Mesenchymal stem cell (in vitro differentiated cells and primary cell): ENCODE measurements at regions not wholly inside any gene's neighbourhood (a gene's known extent, or its start where the extent isn't known, plus 50 kb on each side); places are given as distances from the start of the nearest gene placed in this dataset.

Experiments
- DNase-seq: peaks from one replicate; pipeline ENCODE4 v3.0.0-alpha.2; 2013
- H2AFZ ChIP-seq: one replicate; pipeline ENCODE4 v1.6.1; 2013; ENCODE audit warnings: low read depth, mild to moderate bottlenecking, control low read depth, inconsistent platforms, low read length, moderate library complexity
- H2AK5ac ChIP-seq: 2 replicates; pipeline ENCODE4 v1.6.1; 2013; ENCODE audit warnings: low read length, moderate library complexity, mild to moderate bottlenecking, inconsistent platforms; ENCODE audit not compliant: severe bottlenecking
- H2BK120ac ChIP-seq: one replicate; pipeline ENCODE4 v1.6.1; 2013; ENCODE audit warnings: low read depth, mild to moderate bottlenecking, inconsistent platforms, low read length, moderate library complexity
- H2BK12ac ChIP-seq, 2 experiments: one replicate each; pipeline ENCODE4 v1.6.1; 2013; ENCODE audit warnings: inconsistent platforms in 2 of 2, low read length in 2 of 2, mild to moderate bottlenecking in 2 of 2, moderate library complexity in 2 of 2, control low read depth in 1 of 2
- H2BK15ac ChIP-seq: one replicate; pipeline ENCODE4 v1.6.1; 2013; ENCODE audit warnings: mild to moderate bottlenecking, low read depth, inconsistent platforms; ENCODE audit not compliant: poor library complexity, severe bottlenecking
- H2BK5ac ChIP-seq: 2 replicates; pipeline ENCODE4 v1.6.1; 2013; ENCODE audit warnings: low read depth, mild to moderate bottlenecking, low read length, control low read depth, inconsistent platforms; ENCODE audit not compliant: poor library complexity, severe bottlenecking
- H3K14ac ChIP-seq, 2 experiments: one replicate each; pipeline ENCODE4 v1.6.1; 2013; ENCODE audit warnings: inconsistent platforms in 2 of 2, low read length in 2 of 2, control low read depth in 1 of 2, mild to moderate bottlenecking in 1 of 2, moderate library complexity in 1 of 2
- H3K18ac ChIP-seq, 2 experiments: one replicate each; pipeline ENCODE4 v1.6.1; 2013; ENCODE audit warnings: inconsistent platforms in 2 of 2, low read length in 2 of 2, control low read depth in 1 of 2, low read depth in 1 of 2, mild to moderate bottlenecking in 1 of 2
- H3K23ac ChIP-seq, 2 experiments: one replicate each; pipeline ENCODE4 v1.6.1; 2013; ENCODE audit warnings: inconsistent platforms in 2 of 2, low read length in 2 of 2, mild to moderate bottlenecking in 2 of 2, moderate library complexity in 2 of 2, control low read depth in 1 of 2
- H3K27ac ChIP-seq: 2 replicates; pipeline ENCODE4 v1.5.1; 2013; ENCODE audit warnings: mild to moderate bottlenecking, moderate library complexity, low read length, control low read depth, inconsistent platforms; ENCODE audit not compliant: poor library complexity, severe bottlenecking
- H3K27me3 ChIP-seq, 2 experiments: 2 replicates each; pipeline versions ENCODE4 v1.6.1 to v1.7.0; 2013; ENCODE audit warnings: low read length in 2 of 2, mild to moderate bottlenecking in 2 of 2, moderate library complexity in 2 of 2, control low read depth in 1 of 2, inconsistent platforms in 1 of 2; ENCODE audit not compliant: control insufficient read depth in 1 of 2, insufficient read depth in 1 of 2
- H3K36me3 ChIP-seq, 2 experiments: 2 replicates each; pipeline versions ENCODE4 v1.6.1 to v1.7.0; 2013; ENCODE audit warnings: low read length in 2 of 2, control low read depth in 1 of 2, inconsistent platforms in 1 of 2, low read depth in 1 of 2, mild to moderate bottlenecking in 1 of 2; ENCODE audit not compliant: insufficient read depth in 2 of 2, control insufficient read depth in 1 of 2
- H3K4ac ChIP-seq, 2 experiments: one replicate each; pipeline ENCODE4 v1.6.1; 2013; ENCODE audit warnings: inconsistent platforms in 2 of 2, low read length in 2 of 2, mild to moderate bottlenecking in 2 of 2, moderate library complexity in 2 of 2, control low read depth in 1 of 2, low read depth in 1 of 2
- H3K4me1 ChIP-seq: 2 replicates; pipeline ENCODE4 v1.6.1; 2013; ENCODE audit warnings: low read depth, low read length, control low read depth; ENCODE audit not compliant: control insufficient read depth, insufficient read depth
- H3K4me2 ChIP-seq: 2 replicates; pipeline ENCODE4 v1.6.1; 2013; ENCODE audit warnings: low read length, mild to moderate bottlenecking, inconsistent platforms; ENCODE audit not compliant: poor library complexity, severe bottlenecking
- H3K4me3 ChIP-seq, 2 experiments: 2 replicates each; pipeline versions ENCODE4 v1.5.1 to v1.7.0; 2013; ENCODE audit warnings: low read length in 2 of 2, mild to moderate bottlenecking in 2 of 2, control low read depth in 1 of 2, low read depth in 1 of 2; ENCODE audit not compliant: insufficient read depth in 1 of 2
- H3K79me1 ChIP-seq: replicated peaks from 2 replicates; pipeline ENCODE4 v1.6.1; 2013; ENCODE audit warnings: mild to moderate bottlenecking, control low read depth, low read length, inconsistent platforms; ENCODE audit not compliant: poor library complexity, severe bottlenecking
- H3K9ac ChIP-seq: 2 replicates; pipeline ENCODE4 v1.7.0; 2013; ENCODE audit warnings: mild to moderate bottlenecking, low read length, moderate library complexity
- H3K9me3 ChIP-seq: 2 replicates; pipeline ENCODE4 v1.7.0; 2013; ENCODE audit warnings: mild to moderate bottlenecking, low read length; ENCODE audit not compliant: control insufficient read depth
- H4K8ac ChIP-seq: one replicate; pipeline ENCODE4 v1.6.1; 2013; ENCODE audit warnings: inconsistent platforms, mild to moderate bottlenecking, low read length, moderate library complexity
- H4K91ac ChIP-seq: one replicate; pipeline ENCODE4 v1.6.1; 2013; ENCODE audit warnings: mild to moderate bottlenecking, low read length, inconsistent platforms
- WGBS: methylation state at CpG from one replicate; pipeline ENCODE4 v1.1.7; 2013; ENCODE audit warnings: mixed read lengths; 5-methylcytosine and 5-hydroxymethylcytosine counted together

GRCh38 chr4:163662768-163663167 lies 168.3 kb downstream of the TMA16 start:
- Histone ChIP-seq H4K91ac (no peak overlapping the region), H2AFZ (no peak overlapping the region), H3K36me3 (no peaks in the 10 kb centered on the region), H3K4ac (no peak overlapping the region), H3K27ac (no peak overlapping the region), H3K18ac (no peak overlapping the region), H2AK5ac (no peak overlapping the region), H2BK15ac (no peak overlapping the region), H3K14ac (no peak overlapping the region), H3K4me2 (no peak overlapping the region), H2BK5ac (no peak overlapping the region), H3K9ac (no peak overlapping the region), H3K9me3 (no peaks in the 10 kb centered on the region), H2BK12ac (no peak overlapping the region), H3K4me3 (no peak overlapping the region), H3K79me1 (no peaks in the 10 kb centered on the region), H3K4me1 (no peaks in the 10 kb centered on the region), H3K23ac (no peak overlapping the region), H4K8ac (no peak overlapping the region), H2BK120ac (no peak overlapping the region), H3K27me3 (no peaks in the 10 kb centered on the region)
- 93% methylated on average over 4 of the region's 6 CpGs for WGBS
- DNase-seq, result no peak

GRCh38 chr4:163663454-163664225 lies 169.2 kb downstream of the TMA16 start:
- Histone ChIP-seq H2BK15ac (no peak overlapping the region), H2AK5ac (no peak overlapping the region), H4K8ac (no peak overlapping the region), H3K27me3 (no peaks in the 10 kb centered on the region), H3K9me3 (no peaks in the 10 kb centered on the region), H2BK120ac (no peak overlapping the region), H3K4me1 (no peaks in the 10 kb centered on the region), H3K14ac (no peak overlapping the region), H4K91ac (no peak overlapping the region), H3K4ac (no peak overlapping the region), H2BK5ac (no peak overlapping the region), H3K4me3 (no peak overlapping the region), H3K23ac (no peak overlapping the region), H3K9ac (no peak overlapping the region), H3K79me1 (no peaks in the 10 kb centered on the region), H3K27ac (no peak overlapping the region), H3K18ac (no peak overlapping the region), H3K4me2 (no peak overlapping the region), H2AFZ (no peak overlapping the region), H3K36me3 (no peaks in the 10 kb centered on the region), H2BK12ac (no peak overlapping the region)
- 74% methylated on average over 2 of the region's 5 CpGs for WGBS
- DNase-seq, result no peak

GRCh38 chr4:163665101-163665500 lies 170.6 kb downstream of the TMA16 start:
- no peaks in the 10 kb centered on the region for H3K4me1 ChIP-seq

GRCh38 chr4:163665521-163666331 lies 171.2 kb downstream of the TMA16 start:
- WGBS, result 100% methylated on average over 2 of the region's 9 CpGs
- H3K9me3 ChIP-seq, result no peaks in the 10 kb centered on the region
- no peak overlapping the region for H3K23ac ChIP-seq

More at GRCh38 chr4:163665101-163665500, 170.6 kb downstream of the TMA16 start:
- Histone ChIP-seq H2AFZ (no peak overlapping the region), H3K4me2 (no peak overlapping the region), H3K27ac (no peak overlapping the region), H3K4ac (no peak overlapping the region), H2BK15ac (no peak overlapping the region), H4K8ac (no peak overlapping the region), H2BK120ac (no peak overlapping the region), H3K18ac (no peak overlapping the region), H3K9me3 (no peaks in the 10 kb centered on the region), H2BK12ac (no peak overlapping the region), H2AK5ac (no peak overlapping the region), H3K4me3 (no peak overlapping the region), H3K23ac (no peak overlapping the region), H4K91ac (no peak overlapping the region), H3K27me3 (no peaks in the 10 kb centered on the region), H3K9ac (no peak overlapping the region), H3K36me3 (no peaks in the 10 kb centered on the region), H3K79me1 (no peaks in the 10 kb centered on the region), H3K14ac (no peak overlapping the region), H2BK5ac (no peak overlapping the region)
- no peak for DNase-seq
- 93% methylated on average over 2 of the region's 2 CpGs for WGBS

More at GRCh38 chr4:163665521-163666331, 171.2 kb downstream of the TMA16 start:
- H3K79me1 ChIP-seq, result no peaks in the 10 kb centered on the region
- H3K36me3 ChIP-seq, result no peaks in the 10 kb centered on the region
- no peak overlapping the region for H2AFZ ChIP-seq
- H2BK12ac ChIP-seq, result no peak overlapping the region
- H4K8ac ChIP-seq, result no peak overlapping the region
- no peak overlapping the region for H2AK5ac ChIP-seq
- H3K4ac ChIP-seq, result no peak overlapping the region
- H3K4me2 ChIP-seq, result no peak overlapping the region
- no peak overlapping the region for H3K27ac ChIP-seq
- H2BK5ac ChIP-seq, result no peak overlapping the region
- H4K91ac ChIP-seq, result no peak overlapping the region
- DNase-seq, result no peak
- H3K14ac ChIP-seq, result no peak overlapping the region
- H2BK15ac ChIP-seq, result no peak overlapping the region
- H3K4me1 ChIP-seq, result no peaks in the 10 kb centered on the region
- no peak overlapping the region for H3K18ac ChIP-seq
- no peak overlapping the region for H3K4me3 ChIP-seq
- H2BK120ac ChIP-seq, result no peak overlapping the region
- H3K9ac ChIP-seq, result no peak overlapping the region
- no peaks in the 10 kb centered on the region for H3K27me3 ChIP-seq
